Aorta (tissue), 5 donors: ENCODE measurements at regions not wholly inside any gene's neighbourhood (a gene's known extent, or its start where the extent isn't known, plus 50 kb on each side); places are given as distances from the start of the nearest gene placed in this dataset.

Experiments
- ATAC-seq: fragments of 200-7000 bp; cut with Tn5 transposase; one replicate; pipeline ENCODE4 v1.9.1; 2022; ENCODE audit warnings: moderate library complexity; ENCODE audit not compliant: low FRiP score
- DNase-seq, 2 donors: peaks; one replicate each; pipeline ENCODE4 v3.0.0-alpha.2; 2020
- H3K27ac ChIP-seq, 2 donors: one replicate each; pipeline ENCODE4 v1.5.1; 2013; ENCODE audit warnings: low read length in 2 of 2, mild to moderate bottlenecking in 2 of 2, moderate library complexity in 2 of 2, control low read depth in 1 of 2, inconsistent platforms in 1 of 2, low read depth in 1 of 2
- H3K27me3 ChIP-seq, 2 donors: one replicate each; pipeline ENCODE4 v1.6.1; 2013; ENCODE audit warnings: control low read depth in 1 of 2, low read length in 1 of 2, mild to moderate bottlenecking in 1 of 2, moderate library complexity in 1 of 2; ENCODE audit not compliant: insufficient read depth in 2 of 2, control insufficient read depth in 1 of 2
- H3K36me3 ChIP-seq, 2 donors: one replicate each; pipeline ENCODE4 v1.6.1; 2013; ENCODE audit warnings: control low read depth in 1 of 2, low read length in 1 of 2, mild to moderate bottlenecking in 1 of 2; ENCODE audit not compliant: insufficient read depth in 2 of 2, control insufficient read depth in 1 of 2
- H3K4me1 ChIP-seq, 2 donors: one replicate each; pipeline ENCODE4 v1.6.1; 2013; ENCODE audit warnings: low read length in 2 of 2, control low read depth in 1 of 2, mild to moderate bottlenecking in 1 of 2, moderate library complexity in 1 of 2; ENCODE audit not compliant: insufficient read depth in 2 of 2, control insufficient read depth in 1 of 2
- H3K4me3 ChIP-seq, 2 donors: one replicate each; pipeline ENCODE4 v1.5.1; 2013; ENCODE audit warnings: low read length in 2 of 2, control low read depth in 1 of 2, mild to moderate bottlenecking in 1 of 2
- H3K9me3 ChIP-seq: one replicate; pipeline ENCODE4 v1.6.1; 2013; ENCODE audit warnings: mild to moderate bottlenecking, low read length; ENCODE audit not compliant: control insufficient read depth
- WGBS, 2 donors: extraction: QIAGEN DNeasy Blood & Tissue Kit; methylation state at CpG; one replicate each; pipeline ENCODE4 v1.1.7; 2013; 5-methylcytosine and 5-hydroxymethylcytosine counted together
- intact Hi-C, 2 donors: fragments of 100-400 bp; cut with DNase I; formaldehyde crosslinking; loops; one replicate each; pipeline versions ENCODE4 v1.14.2 to v1.15.0; 2022
- donor health status: healthy with polysubstance abuse.
- donor health status: Bipolar disorder and iron deficiency.
- donor health status: DM: no; HTN: no; CAD: no.
- donor health status: DM: no; HTN: no; CAD: no.
- donor health status: DM: yes; HTN: yes; CAD: no.

GRCh38 chr5:2163940-2164490 is 281.3 kb upstream of the IRX4 start:
- Histone ChIP-seq H3K4me3 (no peak overlapping the region), H3K9me3 (no peaks in the 10 kb centered on the region), H3K27ac (no peak overlapping the region), H3K27me3 (no peaks in the 10 kb centered on the region), H3K4me1 (no peaks in the 10 kb centered on the region), H3K36me3 (no peaks in the 10 kb centered on the region)
- WGBS, 2 donors: 68 to 71% methylated on average over 16 of the region's 16 CpGs
- no peak for ATAC-seq
- DNase-seq: peak; percentile 25 to 37
- intact Hi-C loops: no loop called here

GRCh38 chr5:2163060-2163856 is 280.5 kb upstream of the IRX4 start:
- ATAC-seq: no peak
- no peaks in the 10 kb centered on the region for H3K9me3 ChIP-seq
- H3K4me3 ChIP-seq: no peak overlapping the region
- 88 to 90% methylated on average over 20 of the region's 20 CpGs for WGBS, 2 donors
- H3K36me3 ChIP-seq: no peaks in the 10 kb centered on the region
- no peaks in the 10 kb centered on the region for H3K4me1 ChIP-seq
- intact Hi-C loops: no loop called here
- peak; percentile 29 to 43 for DNase-seq
- no peak overlapping the region for H3K27ac ChIP-seq
- no peaks in the 10 kb centered on the region for H3K27me3 ChIP-seq

GRCh38 chr5:2160811-2161210 is 278.1 kb upstream of the IRX4 start:
- intact Hi-C loops: no loop called here
- no peak for ATAC-seq

GRCh38 chr5:2158767-2159166 is 276.0 kb upstream of the IRX4 start:
- 24 to 31% methylated on average over 9 of the region's 9 CpGs for WGBS, 2 donors
- no peak overlapping the region for H3K27ac ChIP-seq
- no peaks in the 10 kb centered on the region for H3K27me3 ChIP-seq
- H3K9me3 ChIP-seq: no peaks in the 10 kb centered on the region
- DNase-seq: peak in 1 of 2 donors; percentile 21
- no peak overlapping the region for H3K4me3 ChIP-seq
- ATAC-seq: no peak
- H3K4me1 ChIP-seq: no peaks in the 10 kb centered on the region
- intact Hi-C loops: no loop called here
- H3K36me3 ChIP-seq: no peaks in the 10 kb centered on the region

More at GRCh38 chr5:2160811-2161210, 278.1 kb upstream of the IRX4 start:
- WGBS, 2 donors: 91 to 93% methylated on average over 2 of the region's 2 CpGs
- Histone ChIP-seq H3K4me1 (no peaks in the 10 kb centered on the region), H3K27me3 (no peaks in the 10 kb centered on the region), H3K27ac (no peak overlapping the region), H3K9me3 (no peaks in the 10 kb centered on the region), H3K36me3 (no peaks in the 10 kb centered on the region), H3K4me3 (no peak overlapping the region)
- no peak for DNase-seq

- intact Hi-C loops: no loop called here
- H3K36me3 ChIP-seq: no peaks in the 10 kb centered on the region
Observed at GRCh38 chr5:2158109-2158508, 275.4 kb upstream of the IRX4 start.

GRCh38 chr5:2157372-2157771 is 274.6 kb upstream of the IRX4 start:
- Histone ChIP-seq H3K4me3 (no peak overlapping the region), H3K27ac (no peak overlapping the region), H3K36me3 (no peaks in the 10 kb centered on the region), H3K4me1 (no peaks in the 10 kb centered on the region), H3K27me3 (no peaks in the 10 kb centered on the region), H3K9me3 (no peaks in the 10 kb centered on the region)
- ATAC-seq (no peak), DNase-seq (peak in 1 of 2 donors; percentile 30)
- 86 to 92% methylated on average over 9 of the region's 9 CpGs for WGBS, 2 donors
- intact Hi-C loops: no loop called here

More at GRCh38 chr5:2158109-2158508, 275.4 kb upstream of the IRX4 start:
- 62% methylated on average over 5 of the region's 5 CpGs for WGBS, 2 donors
- no peaks in the 10 kb centered on the region for H3K4me1 ChIP-seq
- no peaks in the 10 kb centered on the region for H3K27me3 ChIP-seq
- no peaks in the 10 kb centered on the region for H3K9me3 ChIP-seq
- no peak overlapping the region for H3K27ac ChIP-seq
- H3K4me3 ChIP-seq: no peak overlapping the region
- ATAC-seq (no peak), DNase-seq (no peak)

GRCh38 chr5:2156358-2157059 is 273.8 kb upstream of the IRX4 start:
- Histone ChIP-seq H3K4me3 (no peak overlapping the region), H3K36me3 (no peaks in the 10 kb centered on the region), H3K27me3 (no peaks in the 10 kb centered on the region), H3K27ac (no peak overlapping the region), H3K4me1 (no peaks in the 10 kb centered on the region), H3K9me3 (no peaks in the 10 kb centered on the region)
- DNase-seq (peak in 1 of 2 donors; percentile 24), ATAC-seq (no peak)
- WGBS, 2 donors: 87% methylated on average over 14 of the region's 14 CpGs
- intact Hi-C loops: no loop called here

- intact Hi-C loops: no loop called here
- ATAC-seq: no peak
- Histone ChIP-seq H3K9me3 (no peaks in the 10 kb centered on the region), H3K4me1 (no peaks in the 10 kb centered on the region), H3K27me3 (no peaks in the 10 kb centered on the region), H3K4me3 (no peak overlapping the region), H3K36me3 (no peaks in the 10 kb centered on the region), H3K27ac (no peak overlapping the region)
- no peak for DNase-seq
- 85 to 89% methylated on average over 18 of the region's 18 CpGs for WGBS, 2 donors
Observed at GRCh38 chr5:2155556-2155955, 272.8 kb upstream of the IRX4 start.
